Activated T-cell treated with anti-CD3 and anti-CD28 coated beads for 24 hours (primary cell): ENCODE measurements at regions not wholly inside any gene's neighbourhood (a gene's known extent, or its start where the extent isn't known, plus 50 kb on each side); places are given as distances from the start of the nearest gene placed in this dataset.
"Not testable (repeated sequence)": the region's sequence is repeated elsewhere in the genome, so short reads cannot be mapped to it uniquely, and the experiment has no call there.

Experiments
- DNase-seq: peaks from one replicate; pipeline ENCODE4 v3.0.0-alpha.2; 2020; ENCODE audit warnings: low read depth

DNA sequence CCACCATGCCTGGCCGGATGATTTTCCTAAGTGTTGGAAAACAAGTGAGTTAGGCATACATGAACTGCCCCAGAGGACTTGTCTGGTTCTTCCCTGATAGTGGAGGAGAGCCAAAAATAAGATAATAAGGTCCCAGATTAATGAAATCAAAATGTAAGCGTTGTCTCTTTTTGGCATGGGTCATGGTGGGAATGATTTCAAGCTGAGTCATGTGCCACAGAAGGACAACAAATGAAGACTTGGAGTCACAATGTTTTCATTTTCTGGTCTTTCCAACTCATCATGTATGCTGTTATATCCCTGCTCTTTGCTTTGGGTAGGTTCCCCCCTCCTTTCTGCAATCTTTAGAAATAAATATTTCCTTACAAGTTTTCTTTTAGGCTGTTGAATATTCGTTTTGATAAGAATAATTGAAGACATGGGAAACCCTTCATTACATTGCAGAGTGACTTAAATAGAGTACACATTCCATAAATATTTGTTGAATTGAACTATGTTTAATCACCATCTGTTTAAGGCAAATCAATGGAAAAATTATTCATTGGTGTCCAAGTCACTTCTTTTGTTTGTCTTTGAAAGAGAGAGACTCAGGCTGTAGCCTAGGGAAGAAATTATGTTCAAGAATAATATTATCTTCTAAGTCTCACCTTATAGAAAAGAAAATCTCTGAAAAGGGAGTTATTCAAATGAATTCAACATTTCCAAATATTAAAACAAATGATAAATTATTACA, 196.3 kb downstream of the CSNK1G3 start:
- no peak for DNase-seq

- no peak for DNase-seq
These were observed 194.6 kb downstream of the CSNK1G3 start for GRCh38 chr5:123706531-123706930.

- no peak for DNase-seq
These were observed 193.8 kb downstream of the CSNK1G3 start for GRCh38 chr5:123705741-123706140.

DNA sequence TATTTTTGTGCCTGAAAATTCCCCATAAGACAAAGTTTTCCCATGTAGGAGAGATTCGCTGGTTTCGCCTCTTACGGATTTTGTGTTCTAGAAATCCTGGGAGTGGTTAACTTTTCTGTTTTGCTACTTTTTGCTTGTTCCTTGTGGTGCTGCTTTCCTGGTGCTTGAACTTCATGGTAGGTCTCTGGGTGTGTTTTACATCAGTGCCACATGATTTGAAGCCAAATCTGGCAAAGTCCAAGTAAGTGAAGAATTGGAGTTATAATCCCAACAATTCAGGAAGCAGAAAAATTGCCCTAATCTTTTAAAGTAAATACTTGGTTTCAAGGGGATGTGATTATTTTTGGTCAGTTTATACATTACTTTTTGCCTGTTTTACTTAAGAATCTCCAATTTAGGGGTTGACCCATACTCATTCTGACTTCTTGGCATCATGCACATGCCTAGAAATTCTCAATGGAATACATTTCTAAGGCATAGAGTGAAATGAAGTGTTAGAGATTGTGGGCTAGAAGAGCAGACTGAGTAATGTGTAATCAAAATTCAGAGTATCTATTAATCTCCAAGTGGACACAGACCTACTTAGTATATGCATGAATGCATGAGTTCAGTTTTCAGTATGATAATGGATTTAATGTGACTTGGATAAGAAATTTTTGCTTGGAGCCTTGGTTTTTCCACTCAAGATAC, 189.7 kb downstream of the CSNK1G3 start:
- no peak for DNase-seq

DNA sequence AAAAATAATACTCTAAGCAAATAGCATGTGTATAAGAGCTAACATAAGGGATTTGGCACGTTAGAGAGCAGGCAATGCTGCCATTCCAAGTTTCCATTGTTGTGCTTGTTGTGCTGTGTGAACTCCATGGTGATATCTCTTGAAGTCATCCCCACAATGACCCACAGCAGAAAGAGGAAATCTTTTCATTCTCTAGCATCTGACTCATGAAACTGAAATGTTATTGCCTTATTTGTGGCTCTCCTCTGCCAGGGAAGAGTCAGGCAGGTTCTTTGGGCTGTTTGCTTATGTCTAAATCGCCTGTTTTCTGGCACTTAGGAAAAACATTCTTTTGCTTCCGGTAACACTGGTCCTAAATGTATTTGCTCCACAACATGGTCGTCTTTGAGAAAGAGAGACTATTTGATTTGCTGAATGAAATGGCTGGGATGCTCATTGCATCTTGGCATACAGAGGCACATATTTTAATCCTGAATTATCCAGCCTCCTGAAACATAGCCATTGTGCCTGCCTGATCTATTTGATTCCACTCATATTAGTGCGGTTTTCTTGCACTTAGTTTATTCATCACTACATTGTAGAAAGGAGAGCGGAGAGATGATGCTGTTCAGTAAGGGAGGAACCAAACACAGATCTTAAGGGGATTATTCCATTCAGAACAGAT, 188.8 kb downstream of the CSNK1G3 start:
- DNase-seq = no peak

DNA sequence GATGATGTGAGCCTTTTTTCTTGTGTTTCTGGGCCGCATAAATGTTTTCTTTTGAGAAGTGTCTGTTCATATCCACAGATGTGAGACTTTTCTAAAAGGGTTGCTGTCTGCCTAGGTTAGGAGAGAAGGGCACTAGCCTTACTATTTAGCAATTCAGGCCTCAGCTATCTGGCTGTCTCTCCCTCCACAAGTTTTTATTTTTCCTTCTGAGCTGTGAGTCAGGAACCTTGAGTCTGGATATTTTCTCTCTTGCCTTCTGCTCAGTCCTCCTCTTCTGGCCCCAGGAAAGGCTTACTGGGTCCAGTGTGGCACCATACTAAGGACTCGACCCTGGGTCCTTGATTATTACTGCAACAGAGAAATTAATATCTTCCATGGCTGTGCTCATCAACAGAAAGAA, 187.6 kb downstream of the CSNK1G3 start:
- no peak for DNase-seq

GRCh38 chr5:123698937-123699336, 187.0 kb downstream of the CSNK1G3 start:
- DNase-seq = not testable (repeated sequence)

DNA sequence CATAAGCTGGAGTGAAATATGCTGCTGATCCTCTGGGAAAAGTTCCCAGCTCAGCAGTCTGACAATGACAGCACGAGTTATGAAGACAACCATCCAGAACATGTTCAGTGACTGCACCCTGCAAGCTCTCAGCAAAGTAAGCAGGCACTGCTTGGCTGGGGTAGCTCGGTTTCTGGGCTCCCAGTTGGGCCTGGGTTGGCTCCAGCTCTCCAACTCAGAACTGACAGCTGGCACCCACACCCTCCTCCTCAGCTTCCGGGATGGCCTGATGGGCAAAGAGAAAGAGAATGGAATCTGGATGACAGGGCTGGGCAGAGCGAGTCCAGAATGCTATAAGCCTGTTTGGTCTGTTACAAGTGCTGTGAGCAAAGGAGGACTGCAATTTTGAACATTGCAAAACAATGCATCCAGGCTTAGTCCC, 185.0 kb downstream of the CSNK1G3 start:
- DNase-seq = no peak

GRCh38 chr5:123690821-123691220, 178.8 kb downstream of the CSNK1G3 start:
- no peak for DNase-seq

DNA sequence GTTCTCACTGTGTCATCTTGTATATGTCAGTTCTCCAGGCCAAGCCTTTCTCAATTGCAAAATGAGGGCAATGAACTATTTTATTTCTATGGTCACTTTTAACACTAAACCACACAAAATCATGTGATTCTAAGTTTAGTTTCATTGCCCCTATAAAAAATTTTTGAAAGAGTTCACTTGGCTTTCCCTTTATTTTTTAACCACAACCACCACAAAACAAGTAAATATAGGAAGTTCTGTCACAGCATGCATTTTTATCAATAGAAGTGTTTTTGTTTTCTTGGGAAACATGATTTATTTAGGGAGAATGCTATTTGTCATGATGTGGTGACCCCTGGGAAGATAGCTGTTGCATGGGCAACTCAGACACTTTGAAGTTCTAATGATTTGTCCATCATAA, 169.1 kb downstream of the CSNK1G3 start:
- DNase-seq = no peak

DNA sequence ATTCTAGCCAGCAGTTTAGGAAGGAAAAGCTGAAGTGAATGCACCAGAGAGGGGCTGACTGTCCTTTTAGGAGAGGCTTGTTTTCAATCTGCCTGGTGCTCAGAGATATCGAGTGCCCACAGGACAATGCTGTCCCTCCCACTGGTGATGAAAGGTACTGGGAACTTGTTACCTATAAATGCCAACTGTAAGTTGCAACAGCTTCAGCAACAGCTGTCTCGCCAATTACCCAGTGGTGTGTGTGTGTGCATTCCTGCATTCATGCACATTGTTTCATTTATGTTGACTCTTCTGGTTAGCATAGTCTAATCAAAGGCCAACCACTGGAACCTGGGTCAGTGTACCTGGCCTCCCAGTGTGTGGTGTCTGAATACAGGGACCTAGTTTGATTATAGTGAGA, 161.1 kb downstream of the CSNK1G3 start:
- no peak for DNase-seq

- no peak for DNase-seq
These were observed 159.9 kb downstream of the CSNK1G3 start for GRCh38 chr5:123671711-123672456.

DNA sequence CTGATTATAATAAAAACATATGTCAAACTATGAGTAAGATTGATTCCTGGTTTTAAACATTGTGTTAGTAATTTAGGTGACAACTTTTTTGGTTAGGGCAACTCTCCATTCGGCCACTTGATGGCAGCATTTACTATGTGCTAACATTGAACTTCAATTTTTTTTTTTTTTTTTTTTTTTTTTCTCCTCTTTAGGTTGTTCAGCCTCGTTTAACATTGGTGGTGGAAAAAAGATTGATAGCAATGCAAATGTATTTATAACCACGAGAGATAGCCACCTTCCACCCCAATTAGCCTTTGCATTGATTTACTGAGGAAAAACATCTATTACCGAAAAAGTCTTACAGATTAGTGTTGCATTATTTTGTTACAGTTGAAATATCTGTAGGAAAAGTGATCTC, 159.1 kb downstream of the CSNK1G3 start:
- DNase-seq = peak; percentile 30
